ENCODE measurements at regions not wholly inside any gene's neighbourhood (a gene's known extent, or its start where the extent isn't known, plus 50 kb on each side); places are given as distances from the start of the nearest gene placed in this dataset.

DNA sequence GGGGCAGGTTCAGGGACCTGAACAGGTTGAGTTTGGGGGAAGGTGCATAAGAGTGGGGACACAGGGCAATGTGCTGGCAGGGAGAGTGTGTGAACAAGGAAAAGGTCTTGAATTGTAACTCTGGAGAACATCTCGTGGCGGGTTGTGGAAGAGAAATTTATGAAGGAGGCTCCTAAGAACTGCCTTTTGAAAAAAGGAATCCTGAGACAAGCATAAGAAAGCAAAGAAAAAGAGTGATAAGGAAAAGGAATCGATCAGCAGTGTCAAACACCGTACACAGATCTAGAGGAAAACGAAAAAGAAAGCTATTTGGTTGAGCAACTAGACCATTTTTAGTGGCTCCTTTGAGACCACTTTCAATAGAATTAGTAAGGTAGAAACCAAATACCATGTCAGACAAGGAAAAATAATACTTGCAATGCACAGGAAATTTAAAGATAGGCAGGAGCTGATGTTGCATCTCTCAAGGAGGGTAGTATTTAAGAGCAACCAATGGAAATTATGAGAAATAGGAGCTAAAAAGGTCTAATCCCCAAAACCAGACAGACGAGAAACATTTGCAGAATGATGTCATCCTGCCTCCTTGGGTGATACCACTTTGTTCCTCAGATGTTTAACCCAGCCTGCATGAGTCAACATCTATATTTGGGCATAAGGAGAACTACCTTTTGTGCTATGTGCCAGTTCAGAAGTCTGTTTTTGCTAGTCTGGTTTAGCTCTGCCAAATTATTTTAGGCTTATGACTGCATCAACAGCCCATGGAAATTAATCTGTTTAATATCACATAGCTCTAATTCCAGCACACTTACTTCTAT lies 64.5 kb upstream of the STK38L start:
- DNase-seq (ENCODE audit: low read depth in 3 of 3): peak in 1 of 3 experiments; percentile 16

GRCh38 chr12:27180906-27181505 lies 63.1 kb upstream of the STK38L start:
- DNase-seq (ENCODE audit: low read depth in 3 of 3): no peak

GRCh38 chr12:27183342-27183741 lies 60.7 kb upstream of the STK38L start:
- DNase-seq (ENCODE audit: low read depth in 3 of 3): no peak

DNA sequence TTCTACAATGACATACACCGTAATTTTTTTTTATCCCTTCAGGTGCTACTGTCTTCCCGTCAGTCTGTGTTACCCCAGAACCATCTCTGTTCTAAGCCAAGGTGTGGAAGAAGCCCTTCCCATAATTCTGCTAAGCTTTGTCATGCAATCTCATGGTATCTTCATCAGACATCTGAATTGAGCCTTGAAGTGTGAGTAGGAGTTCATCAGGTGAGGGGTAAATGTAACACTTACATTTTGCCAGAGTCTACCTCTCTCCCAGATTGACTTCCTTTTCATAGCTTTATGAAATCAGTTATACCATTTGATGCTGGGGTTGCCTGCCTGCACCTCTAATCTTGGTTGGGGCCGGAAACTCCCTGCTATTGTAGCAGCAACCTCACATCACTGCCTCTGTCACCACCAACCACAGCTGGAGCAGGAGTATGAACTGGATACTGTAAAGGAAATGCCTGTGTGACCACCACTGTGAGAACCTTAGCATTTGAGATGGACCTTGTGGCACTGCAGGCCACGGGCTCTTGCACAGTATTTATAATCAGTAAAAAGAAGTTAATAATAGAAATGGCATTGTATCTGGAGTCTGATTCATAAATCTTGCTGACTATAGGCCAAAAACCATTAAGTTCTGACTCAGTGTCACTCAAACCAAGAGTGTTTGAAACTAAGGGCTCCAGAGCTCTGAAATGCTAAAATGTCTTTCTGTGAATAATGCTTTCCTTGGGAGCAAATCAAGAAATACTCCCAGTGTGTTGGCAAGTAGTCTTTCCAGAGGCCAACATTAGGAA lies 58.7 kb upstream of the STK38L start:
- DNase-seq (ENCODE audit: low read depth in 3 of 3): peak in 1 of 3 experiments; percentile 24

GRCh38 chr12:27186022-27186839 lies 57.9 kb upstream of the STK38L start:
- DNase-seq (ENCODE audit: low read depth in 3 of 3): no peak

GRCh38 chr12:27187697-27188096 lies 56.4 kb upstream of the STK38L start:
- DNase-seq (ENCODE audit: low read depth in 3 of 3): no peak

- DNase-seq (ENCODE audit: low read depth in 3 of 3): no peak
These were observed 53.3 kb upstream of the STK38L start for GRCh38 chr12:27190761-27191160.

GRCh38 chr12:27191531-27191930 lies 52.6 kb upstream of the STK38L start:
- DNase-seq (ENCODE audit: low read depth in 3 of 3): no peak

- DNase-seq (ENCODE audit: low read depth in 3 of 3): no peak
These were observed 51.8 kb upstream of the STK38L start for GRCh38 chr12:27192118-27192802.

GRCh38 chr12:27193106-27193505 lies 51.0 kb upstream of the STK38L start:
- no peak for DNase-seq (ENCODE audit: low read depth in 3 of 3)

DNA sequence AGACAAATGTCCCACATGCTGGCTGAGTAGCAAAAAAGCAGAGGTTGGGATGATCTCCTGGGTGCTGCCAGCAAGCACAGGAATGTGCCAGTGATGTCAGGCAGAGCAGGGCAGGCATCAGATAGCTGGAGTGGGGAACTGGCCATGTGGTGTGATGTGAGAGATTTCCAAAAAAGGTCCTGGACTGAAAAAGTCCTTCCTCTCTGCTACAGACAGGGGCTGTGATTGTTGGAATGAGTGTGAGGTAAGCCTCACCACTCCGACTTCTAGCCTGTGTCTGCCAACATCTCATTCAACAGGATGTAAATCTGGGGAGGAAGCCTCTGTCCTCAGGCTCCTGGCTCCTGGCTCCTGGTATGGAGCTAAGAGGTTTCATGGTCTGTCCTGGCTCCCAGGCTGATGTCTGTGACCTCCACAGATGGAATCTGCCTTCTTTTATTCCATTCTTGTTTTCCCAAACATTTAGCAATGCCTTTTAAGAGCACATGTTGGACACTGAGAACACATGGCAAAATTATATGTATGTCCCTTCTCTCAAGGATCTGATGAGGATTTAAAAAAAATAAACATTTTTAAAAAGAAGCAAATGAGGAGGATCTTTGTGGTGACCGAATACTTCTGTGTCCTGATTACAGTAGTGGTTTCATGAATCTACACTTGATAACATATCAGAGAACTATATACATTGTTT lies 50.1 kb upstream of the STK38L start:
- DNase-seq (ENCODE audit: low read depth in 3 of 3): no peak
